Liver (tissue), 7 donors: ENCODE measurements at regions not wholly inside any gene's neighbourhood (a gene's known extent, or its start where the extent isn't known, plus 50 kb on each side); places are given as distances from the start of the nearest gene placed in this dataset.

ENCODE experiments used
- DNase-seq: peaks from one replicate; pipeline ENCODE4 v3.0.0-alpha.2; 2017; ENCODE audit warnings: low spot score
- H3K27ac ChIP-seq, 2 donors: one replicate each; pipeline ENCODE4 v1.7.0; 2013; ENCODE audit warnings: inconsistent platforms in 2 of 2, low read length in 2 of 2, control low read depth in 1 of 2, low read depth in 1 of 2, mild to moderate bottlenecking in 1 of 2
- H3K27me3 ChIP-seq, 4 donors: one replicate each; pipeline versions ENCODE4 v1.6.1 to v1.7.0; 2013; ENCODE audit warnings: low read length in 3 of 4, inconsistent platforms in 1 of 4, mild to moderate bottlenecking in 1 of 4, moderate library complexity in 1 of 4; ENCODE audit not compliant: control insufficient read depth in 4 of 4, insufficient read depth in 4 of 4
- H3K36me3 ChIP-seq, 4 donors: one replicate each; pipeline versions ENCODE4 v1.6.1 to v1.7.0; 2013; ENCODE audit warnings: low read length in 3 of 4, mild to moderate bottlenecking in 3 of 4, low read depth in 1 of 4, moderate library complexity in 1 of 4; ENCODE audit not compliant: control insufficient read depth in 4 of 4, insufficient read depth in 3 of 4
- H3K4me1 ChIP-seq, 4 donors: one replicate each; pipeline versions ENCODE4 v1.6.1 to v1.7.0; 2013; ENCODE audit warnings: low read length in 3 of 4, mild to moderate bottlenecking in 3 of 4, moderate library complexity in 1 of 4; ENCODE audit not compliant: control insufficient read depth in 4 of 4, insufficient read depth in 4 of 4
- H3K4me3 ChIP-seq, 3 donors: one replicate each; pipeline versions ENCODE4 v1.6.1 to v1.7.0; 2013; ENCODE audit warnings: low read length in 3 of 3, control low read depth in 1 of 3, low read depth in 1 of 3, mild to moderate bottlenecking in 1 of 3
- H3K9ac ChIP-seq, 2 donors: one replicate each; pipeline ENCODE4 v1.7.0; 2013; ENCODE audit warnings: low read length in 2 of 2, mild to moderate bottlenecking in 2 of 2, moderate library complexity in 2 of 2, control low read depth in 1 of 2, low read depth in 1 of 2
- H3K9me3 ChIP-seq, 4 donors: one replicate each; pipeline versions ENCODE4 v1.6.1 to v1.7.0; 2013; ENCODE audit warnings: low read length in 3 of 4; ENCODE audit not compliant: control insufficient read depth in 4 of 4
- FOXA2 ChIP-seq: IDR thresholded peaks from 2 replicates; pipeline ENCODE4 v1.6.1; 2016; ENCODE audit warnings: antibody characterized with exemption
- GABPA ChIP-seq, 2 donors: IDR thresholded peaks in 1 of 2; conservative IDR thresholded peaks in 1 of 2; 2 replicates each; pipeline ENCODE4 v1.6.1; 2016; ENCODE audit warnings: antibody characterized with exemption in 2 of 2, mild to moderate bottlenecking in 1 of 2, moderate library complexity in 1 of 2
- HNF4A ChIP-seq, 2 donors: conservative IDR thresholded peaks; 2 replicates each; pipeline ENCODE4 v1.6.1; 2016; ENCODE audit warnings: antibody characterized with exemption in 2 of 2, mild to moderate bottlenecking in 2 of 2
- HNF4G ChIP-seq: IDR thresholded peaks from 2 replicates; pipeline ENCODE4 v1.6.1; 2016; ENCODE audit warnings: antibody characterized with exemption
- JUND ChIP-seq, 2 donors: IDR thresholded peaks; 2 replicates each; pipeline ENCODE4 v1.6.1; 2016; ENCODE audit warnings: antibody characterized with exemption in 2 of 2
- NR2F2 ChIP-seq: IDR thresholded peaks from 2 replicates; pipeline ENCODE4 v1.6.1; 2016; ENCODE audit warnings: antibody characterized with exemption
- RAD21 ChIP-seq, 2 donors: IDR thresholded peaks; 2 replicates each; pipeline ENCODE4 v1.6.1; 2016; ENCODE audit warnings: antibody characterized with exemption in 2 of 2, mild to moderate bottlenecking in 2 of 2
- RXRA ChIP-seq, 2 donors: IDR thresholded peaks; 2 replicates each; pipeline ENCODE4 v1.6.1; 2017 to 2018; ENCODE audit warnings: antibody characterized with exemption in 2 of 2, mild to moderate bottlenecking in 1 of 2
- SP1 ChIP-seq: IDR thresholded peaks from 2 replicates; pipeline ENCODE4 v1.6.1; 2018; ENCODE audit warnings: antibody characterized with exemption, mild to moderate bottlenecking
- YY1 ChIP-seq: IDR thresholded peaks from 2 replicates; pipeline ENCODE4 v1.6.1; 2016; ENCODE audit warnings: antibody characterized with exemption, mild to moderate bottlenecking
- WGBS: extraction: QIAGEN DNeasy Blood & Tissue Kit; methylation state at CpG from one replicate; pipeline ENCODE4 v1.1.7; 2013; 5-methylcytosine and 5-hydroxymethylcytosine counted together
- TF ChIP-seq, protein P1 (sequence below): IDR thresholded peaks from 2 replicates; pipeline ENCODE4 v1.6.1; 2016; ENCODE audit warnings: antibody characterized with exemption, mild to moderate bottlenecking
- TF ChIP-seq, protein P2 (sequence below): IDR thresholded peaks from 2 replicates; pipeline ENCODE4 v1.6.1; 2016; ENCODE audit warnings: antibody characterized with exemption
- donor health status: healthy.
- donor health status: healthy.
- donor health status: healthy.
- donor health status: healthy.

DNA sequence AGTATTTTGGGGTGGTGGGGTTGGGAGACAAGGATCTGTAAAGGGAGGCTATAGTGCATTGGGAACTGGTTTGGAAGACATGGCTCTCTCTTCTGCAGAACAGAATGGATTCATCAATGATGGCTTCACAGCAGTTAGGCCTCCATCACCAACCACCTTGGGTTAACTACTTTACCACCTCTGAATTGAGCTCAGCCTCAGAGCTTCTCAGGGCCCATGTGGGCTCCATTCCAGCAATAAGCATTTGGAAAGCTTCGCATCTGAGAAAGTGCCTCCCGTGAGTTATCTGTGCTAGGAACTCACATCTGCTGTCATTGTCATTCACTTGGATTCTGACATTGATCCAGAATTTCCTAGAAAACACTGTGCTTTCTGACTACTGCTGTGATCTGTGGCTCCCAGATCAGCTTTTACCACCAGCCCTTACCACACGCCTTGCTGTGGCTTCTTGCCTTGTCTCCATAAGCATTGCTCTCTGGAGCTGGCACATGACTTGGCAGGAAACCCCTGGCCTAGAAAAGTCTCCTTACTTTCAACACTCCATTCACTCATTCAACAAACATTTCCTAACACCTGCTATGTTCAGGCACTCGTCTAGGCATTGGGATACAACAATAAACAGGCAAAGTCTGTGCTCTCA, 70.7 kb upstream of the ADO start:
- no peaks in the 10 kb centered on the region for H3K36me3 ChIP-seq
- no peak for DNase-seq
- peaks cover 0 to 6% (median 1%) of the 10 kb centered on the region in 4 donors for H3K27me3 ChIP-seq
- no peak overlapping the region for H3K4me3 ChIP-seq
- no peak overlapping the region for H3K9ac ChIP-seq
- 85% methylated on average over 4 of the region's 4 CpGs for WGBS
- H3K9me3 ChIP-seq, result no peaks in the 10 kb centered on the region
- H3K4me1 ChIP-seq, result no peaks in the 10 kb centered on the region
- H3K27ac ChIP-seq, result no peak overlapping the region
- no peak for TF ChIP-seq YY1
- TF ChIP-seq HNF4A (conservative IDR thresholded peaks at IDR 0.05), result no peak
- TF ChIP-seq, protein P1, sequence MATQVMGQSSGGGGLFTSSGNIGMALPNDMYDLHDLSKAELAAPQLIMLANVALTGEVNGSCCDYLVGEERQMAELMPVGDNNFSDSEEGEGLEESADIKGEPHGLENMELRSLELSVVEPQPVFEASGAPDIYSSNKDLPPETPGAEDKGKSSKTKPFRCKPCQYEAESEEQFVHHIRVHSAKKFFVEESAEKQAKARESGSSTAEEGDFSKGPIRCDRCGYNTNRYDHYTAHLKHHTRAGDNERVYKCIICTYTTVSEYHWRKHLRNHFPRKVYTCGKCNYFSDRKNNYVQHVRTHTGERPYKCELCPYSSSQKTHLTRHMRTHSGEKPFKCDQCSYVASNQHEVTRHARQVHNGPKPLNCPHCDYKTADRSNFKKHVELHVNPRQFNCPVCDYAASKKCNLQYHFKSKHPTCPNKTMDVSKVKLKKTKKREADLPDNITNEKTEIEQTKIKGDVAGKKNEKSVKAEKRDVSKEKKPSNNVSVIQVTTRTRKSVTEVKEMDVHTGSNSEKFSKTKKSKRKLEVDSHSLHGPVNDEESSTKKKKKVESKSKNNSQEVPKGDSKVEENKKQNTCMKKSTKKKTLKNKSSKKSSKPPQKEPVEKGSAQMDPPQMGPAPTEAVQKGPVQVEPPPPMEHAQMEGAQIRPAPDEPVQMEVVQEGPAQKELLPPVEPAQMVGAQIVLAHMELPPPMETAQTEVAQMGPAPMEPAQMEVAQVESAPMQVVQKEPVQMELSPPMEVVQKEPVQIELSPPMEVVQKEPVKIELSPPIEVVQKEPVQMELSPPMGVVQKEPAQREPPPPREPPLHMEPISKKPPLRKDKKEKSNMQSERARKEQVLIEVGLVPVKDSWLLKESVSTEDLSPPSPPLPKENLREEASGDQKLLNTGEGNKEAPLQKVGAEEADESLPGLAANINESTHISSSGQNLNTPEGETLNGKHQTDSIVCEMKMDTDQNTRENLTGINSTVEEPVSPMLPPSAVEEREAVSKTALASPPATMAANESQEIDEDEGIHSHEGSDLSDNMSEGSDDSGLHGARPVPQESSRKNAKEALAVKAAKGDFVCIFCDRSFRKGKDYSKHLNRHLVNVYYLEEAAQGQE, result no peak
- TF ChIP-seq NR2F2, result no peak
- TF ChIP-seq HNF4G, result no peak
- TF ChIP-seq FOXA2, result no peak
- TF ChIP-seq, protein P2, sequence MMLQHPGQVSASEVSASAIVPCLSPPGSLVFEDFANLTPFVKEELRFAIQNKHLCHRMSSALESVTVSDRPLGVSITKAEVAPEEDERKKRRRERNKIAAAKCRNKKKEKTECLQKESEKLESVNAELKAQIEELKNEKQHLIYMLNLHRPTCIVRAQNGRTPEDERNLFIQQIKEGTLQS, result no peak
- no peak for TF ChIP-seq RXRA (IDR thresholded peaks at IDR 0.05)
- TF ChIP-seq RAD21 (IDR thresholded peaks at IDR 0.05), result no peak
- TF ChIP-seq JUND (IDR thresholded peaks at IDR 0.05), result no peak
- TF ChIP-seq GABPA (IDR thresholded peaks at IDR 0.05 in 1 of 2, conservative IDR thresholded peaks at IDR 0.05 in 1 of 2), result no peak
- no peak for TF ChIP-seq SP1

DNA sequence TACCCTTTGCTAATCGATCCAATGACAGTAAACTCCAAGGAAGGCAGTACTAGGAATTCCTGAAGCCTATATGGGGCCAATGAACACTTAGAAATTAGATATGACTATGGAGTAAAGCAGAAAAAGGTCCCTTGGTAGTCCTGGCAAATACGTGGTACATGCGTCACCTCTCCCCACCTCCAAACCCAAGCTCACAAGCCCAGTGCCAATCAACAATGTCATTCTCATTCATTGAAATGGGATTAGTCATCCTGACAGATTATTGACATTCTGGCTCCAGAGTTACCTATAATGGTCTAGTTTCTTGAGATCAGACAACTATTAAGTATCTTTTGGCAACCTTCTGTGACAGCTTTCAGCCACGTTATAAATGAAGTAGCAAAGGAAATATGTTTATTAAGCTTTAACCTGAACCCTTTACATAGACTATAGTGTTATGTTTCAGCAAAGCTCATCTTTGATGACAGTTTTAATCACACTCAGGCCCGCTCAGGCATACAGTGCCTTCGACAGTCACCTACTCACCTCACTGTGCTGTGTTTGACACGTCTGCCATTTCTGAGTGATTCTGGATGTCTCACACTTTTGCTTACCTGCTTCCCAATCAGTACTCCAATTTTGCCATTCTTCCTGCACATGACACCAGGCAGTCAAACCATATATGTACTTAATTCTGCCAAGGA, 69.6 kb upstream of the ADO start:
- Histone ChIP-seq H3K4me3 (no peak overlapping the region), H3K9ac (no peak overlapping the region), H3K9me3 (no peaks in the 10 kb centered on the region), H3K36me3 (no peaks in the 10 kb centered on the region), H3K27me3 (peaks cover 0 to 6% (median 1%) of the 10 kb centered on the region in 4 donors), H3K4me1 (no peaks in the 10 kb centered on the region), H3K27ac (no peak overlapping the region)
- 88% methylated on average over 7 of the region's 7 CpGs for WGBS
- DNase-seq, result no peak
- TF ChIP-seq RAD21 (IDR thresholded peaks at IDR 0.05), result no peak
- TF ChIP-seq, protein P1, result no peak
